Stomach (tissue), 8 donors: ENCODE measurements at regions not wholly inside any gene's neighbourhood (a gene's known extent, or its start where the extent isn't known, plus 50 kb on each side); places are given as distances from the start of the nearest gene placed in this dataset.

Experiments
- DNase-seq, 2 donors: peaks; one replicate each; pipeline versions ENCODE4 v3.0.0 to v3.0.0-alpha.2; 2013 to 2019
- H3K27ac ChIP-seq, 5 donors: fragments of 200-600 bp in 4 of 5; sonication (generic) in 4 of 5; one replicate each; pipeline ENCODE4 v1.5.1; 2013 to 2019; ENCODE audit warnings: mild to moderate bottlenecking in 1 of 5, moderate library complexity in 1 of 5
- H3K27me3 ChIP-seq, 3 donors: fragments of 200-600 bp; sonication (generic); one replicate each; pipeline ENCODE4 v1.5.1; 2017 to 2019; ENCODE audit warnings: mixed run types in 1 of 3
- H3K36me3 ChIP-seq, 4 donors: fragments of 200-600 bp; sonication (generic); 1 replicate in 3 of 4; 2 replicates in 1 of 4; pipeline ENCODE4 v1.5.1; 2016 to 2019
- H3K4me1 ChIP-seq, 4 donors: fragments of 200-600 bp; sonication (generic); one replicate each; pipeline ENCODE4 v1.5.1; 2016 to 2019
- H3K4me3 ChIP-seq, 4 donors: fragments of 200-600 bp; sonication (generic) in 3 of 4; one replicate each; pipeline ENCODE4 v1.5.1; 2016 to 2019; ENCODE audit warnings: mild to moderate bottlenecking in 1 of 4
- H3K9me3 ChIP-seq, 4 donors: fragments of 200-600 bp; sonication (generic); one replicate each; pipeline ENCODE4 v1.5.1; 2016 to 2019
- CTCF ChIP-seq, 7 experiments: fragments of 450-650 bp in 4 of 7; fragments of 200-600 bp in 3 of 7; sonication (generic) in 3 of 7; IDR thresholded peaks; one replicate each; pipeline ENCODE4 v1.5.1; 2016 to 2019; ENCODE audit warnings: antibody characterized with exemption in 7 of 7, control low read depth in 2 of 7, mild to moderate bottlenecking in 1 of 7
- EP300 ChIP-seq: sonication (generic); formaldehyde crosslinking; IDR thresholded peaks from one replicate; pipeline ENCODE4 v1.6.1; 2017; ENCODE audit warnings: antibody characterized with exemption
- POLR2A ChIP-seq, 4 donors: fragments of 450-650 bp; IDR thresholded peaks; one replicate each; pipeline ENCODE4 v1.6.1; 2016; ENCODE audit warnings: antibody characterized with exemption in 4 of 4, control low read depth in 2 of 4, mild to moderate bottlenecking in 1 of 4, moderate library complexity in 1 of 4
- POLR2AphosphoS5 ChIP-seq, 3 donors: sonication (generic); formaldehyde crosslinking; IDR thresholded peaks; one replicate each; pipeline ENCODE4 v1.6.1; 2016; ENCODE audit warnings: antibody characterized with exemption in 3 of 3
- WGBS, 5 donors: extraction: QIAGEN DNeasy Blood & Tissue Kit in 3 of 5; methylation state at CpG; one replicate each; pipeline versions ENCODE4 v1.1.5 to v1.1.7; 2013 to 2018; 5-methylcytosine and 5-hydroxymethylcytosine counted together
- intact Hi-C: fragments of 100-400 bp; cut with DNase I; formaldehyde crosslinking; loops from one replicate; pipeline ENCODE4 v1.15.1; 2023; ENCODE audit warnings: low total_unique reads
- donor health status: healthy with polysubstance abuse.
- donor health status: Bipolar disorder and iron deficiency.
- donor health status: healthy.

- H3K36me3 ChIP-seq: no peaks in the 10 kb centered on the region
- no peak overlapping the region for H3K4me3 ChIP-seq
- TF ChIP-seq EP300 (no peak), POLR2AphosphoS5 (IDR thresholded peaks at IDR 0.05) (no peak), CTCF (IDR thresholded peaks at IDR 0.05) (no peak), POLR2A (IDR thresholded peaks at IDR 0.05) (no peak)
- H3K27ac ChIP-seq: no peak overlapping the region
- H3K9me3 ChIP-seq: no peaks in the 10 kb centered on the region
- H3K4me1 ChIP-seq: no peaks in the 10 kb centered on the region
- no peak for DNase-seq
- intact Hi-C loops: no loop called here
- WGBS, 5 donors: 70 to 84% (median 80%) methylated on average over 6 of the region's 6 CpGs
- no peaks in the 10 kb centered on the region for H3K27me3 ChIP-seq
Measured at GRCh38 chr6:91653076-91653723, 1066.3 kb upstream of the MAP3K7 start.

- TF ChIP-seq CTCF (IDR thresholded peaks at IDR 0.05): no peak
- TF ChIP-seq POLR2A (IDR thresholded peaks at IDR 0.05): no peak
- TF ChIP-seq POLR2AphosphoS5 (IDR thresholded peaks at IDR 0.05): no peak
- no peak for TF ChIP-seq EP300
- intact Hi-C loops: no loop called here
- no peak for DNase-seq
- 25 to 59% (median 31%) methylated on average over 1 of the region's 1 CpG for WGBS, 5 donors
- Histone ChIP-seq H3K36me3 (no peaks in the 10 kb centered on the region), H3K9me3 (no peaks in the 10 kb centered on the region), H3K4me1 (no peaks in the 10 kb centered on the region), H3K27me3 (no peaks in the 10 kb centered on the region), H3K27ac (no peak overlapping the region), H3K4me3 (no peak overlapping the region)
Measured at GRCh38 chr6:91646649-91647048, 1059.8 kb upstream of the MAP3K7 start.

- intact Hi-C loops: no loop called here
Measured at GRCh38 chr6:91645811-91646210, 1058.9 kb upstream of the MAP3K7 start.

GRCh38 chr6:91637217-91637616, 1050.3 kb upstream of the MAP3K7 start:
- no peak overlapping the region for H3K27ac ChIP-seq
- WGBS, 5 donors: 62 to 88% (median 69%) methylated on average over 1 of the region's 1 CpG
- no peak overlapping the region for H3K4me3 ChIP-seq
- TF ChIP-seq CTCF (IDR thresholded peaks at IDR 0.05) (no peak), POLR2A (IDR thresholded peaks at IDR 0.05) (no peak), POLR2AphosphoS5 (IDR thresholded peaks at IDR 0.05) (no peak), EP300 (no peak)
- no peak for DNase-seq
- no peaks in the 10 kb centered on the region for H3K4me1 ChIP-seq
- H3K9me3 ChIP-seq: no peaks in the 10 kb centered on the region
- no peaks in the 10 kb centered on the region for H3K27me3 ChIP-seq
- intact Hi-C loops: no loop called here
- no peaks in the 10 kb centered on the region for H3K36me3 ChIP-seq

More at GRCh38 chr6:91645811-91646210, 1058.9 kb upstream of the MAP3K7 start:
- Histone ChIP-seq H3K36me3 (no peaks in the 10 kb centered on the region), H3K27me3 (no peaks in the 10 kb centered on the region), H3K9me3 (no peaks in the 10 kb centered on the region), H3K4me3 (no peak overlapping the region), H3K4me1 (no peaks in the 10 kb centered on the region), H3K27ac (no peak overlapping the region)
- WGBS, 5 donors: 49 to 82% (median 75%) methylated on average over 2 of the region's 2 CpGs
- no peak for TF ChIP-seq CTCF (IDR thresholded peaks at IDR 0.05)
- no peak for TF ChIP-seq EP300
- no peak for TF ChIP-seq POLR2AphosphoS5 (IDR thresholded peaks at IDR 0.05)
- TF ChIP-seq POLR2A (IDR thresholded peaks at IDR 0.05): no peak
- no peak for DNase-seq
